ENCODE measurements at regions not wholly inside any gene's neighbourhood (a gene's known extent, or its start where the extent isn't known, plus 50 kb on each side); places are given as distances from the start of the nearest gene placed in this dataset.
"Not testable (repeated sequence)": the region's sequence is repeated elsewhere in the genome, so short reads cannot be mapped to it uniquely, and the experiment has no call there.

- no peak overlapping the region for H3K4me3 ChIP-seq (ENCODE audit: low read depth, low read length)
- no peak for DNase-seq (ENCODE audit: low read depth)
- no peak for TF ChIP-seq CTCF (IDR thresholded peaks at IDR 0.05; ENCODE audit: insufficient read depth, low read length, poor library complexity, severe bottlenecking)
- no peaks in the 10 kb centered on the region for H3K36me3 ChIP-seq (ENCODE audit: control insufficient read depth, insufficient read depth, low read length)
- H3K27me3 ChIP-seq (ENCODE audit: control insufficient read depth, insufficient read depth, low read length), result no peaks in the 10 kb centered on the region
These were observed 63.6 kb downstream of the ELAPOR2 start for GRCh38 chr7:86995814-86996213.

GRCh38 chr7:86995052-86995725 lies 64.3 kb downstream of the ELAPOR2 start:
- H3K4me3 ChIP-seq (ENCODE audit: low read depth, low read length), result no peak overlapping the region
- H3K36me3 ChIP-seq (ENCODE audit: control insufficient read depth, insufficient read depth, low read length), result no peaks in the 10 kb centered on the region
- no peak for TF ChIP-seq CTCF (IDR thresholded peaks at IDR 0.05; ENCODE audit: insufficient read depth, low read length, poor library complexity, severe bottlenecking)
- H3K27me3 ChIP-seq (ENCODE audit: control insufficient read depth, insufficient read depth, low read length), result no peaks in the 10 kb centered on the region
- DNase-seq (ENCODE audit: low read depth), result no peak

GRCh38 chr7:86991771-86992191 lies 67.7 kb downstream of the ELAPOR2 start:
- Histone ChIP-seq H3K36me3 (ENCODE audit: control insufficient read depth, insufficient read depth, low read length) (no peaks in the 10 kb centered on the region), H3K27me3 (ENCODE audit: control insufficient read depth, insufficient read depth, low read length) (no peaks in the 10 kb centered on the region), H3K4me3 (ENCODE audit: low read depth, low read length) (no peak overlapping the region)
- TF ChIP-seq CTCF (IDR thresholded peaks at IDR 0.05; ENCODE audit: insufficient read depth, low read length, poor library complexity, severe bottlenecking), result no peak
- no peak for DNase-seq (ENCODE audit: low read depth)

GRCh38 chr7:86991093-86991769 lies 68.2 kb downstream of the ELAPOR2 start:
- TF ChIP-seq CTCF (IDR thresholded peaks at IDR 0.05; ENCODE audit: insufficient read depth, low read length, poor library complexity, severe bottlenecking), result no peak
- no peaks in the 10 kb centered on the region for H3K36me3 ChIP-seq (ENCODE audit: control insufficient read depth, insufficient read depth, low read length)
- H3K4me3 ChIP-seq (ENCODE audit: low read depth, low read length), result no peak overlapping the region
- no peaks in the 10 kb centered on the region for H3K27me3 ChIP-seq (ENCODE audit: control insufficient read depth, insufficient read depth, low read length)
- no peak for DNase-seq (ENCODE audit: low read depth)

- Histone ChIP-seq H3K4me3 (ENCODE audit: low read depth, low read length) (no peak overlapping the region), H3K27me3 (ENCODE audit: control insufficient read depth, insufficient read depth, low read length) (no peaks in the 10 kb centered on the region), H3K36me3 (ENCODE audit: control insufficient read depth, insufficient read depth, low read length) (no peaks in the 10 kb centered on the region)
- no peak for DNase-seq (ENCODE audit: low read depth)
- TF ChIP-seq CTCF (IDR thresholded peaks at IDR 0.05; ENCODE audit: insufficient read depth, low read length, poor library complexity, severe bottlenecking), result no peak
These were observed 70.0 kb downstream of the ELAPOR2 start for GRCh38 chr7:86989407-86989806.

GRCh38 chr7:86987834-86988233 lies 71.6 kb downstream of the ELAPOR2 start:
- H3K27me3 ChIP-seq (ENCODE audit: control insufficient read depth, insufficient read depth, low read length); H3K4me3 ChIP-seq (ENCODE audit: low read depth, low read length); H3K36me3 ChIP-seq (ENCODE audit: control insufficient read depth, insufficient read depth, low read length); DNase-seq (ENCODE audit: low read depth): not testable (repeated sequence)

- H3K36me3 ChIP-seq (ENCODE audit: control insufficient read depth, insufficient read depth, low read length); DNase-seq (ENCODE audit: low read depth); H3K27me3 ChIP-seq (ENCODE audit: control insufficient read depth, insufficient read depth, low read length); H3K4me3 ChIP-seq (ENCODE audit: low read depth, low read length): not testable (repeated sequence)
These were observed 72.1 kb downstream of the ELAPOR2 start for GRCh38 chr7:86987358-86987757.

GRCh38 chr7:86985342-86985741 lies 74.1 kb downstream of the ELAPOR2 start:
- not testable (repeated sequence) for H3K4me3 ChIP-seq (ENCODE audit: low read depth, low read length); DNase-seq (ENCODE audit: low read depth); H3K27me3 ChIP-seq (ENCODE audit: control insufficient read depth, insufficient read depth, low read length); H3K36me3 ChIP-seq (ENCODE audit: control insufficient read depth, insufficient read depth, low read length)

GRCh38 chr7:86983654-86984053 lies 75.8 kb downstream of the ELAPOR2 start:
- not testable (repeated sequence) for H3K27me3 ChIP-seq (ENCODE audit: control insufficient read depth, insufficient read depth, low read length); DNase-seq (ENCODE audit: low read depth); H3K36me3 ChIP-seq (ENCODE audit: control insufficient read depth, insufficient read depth, low read length); H3K4me3 ChIP-seq (ENCODE audit: low read depth, low read length)

Data from kidney epithelial cell (primary cell).